Cardiac fibroblast (primary cell): ENCODE measurements at regions not wholly inside any gene's neighbourhood (a gene's known extent, or its start where the extent isn't known, plus 50 kb on each side); places are given as distances from the start of the nearest gene placed in this dataset.
A peak's percentile ranks its signal among the peaks of the same experiment; 100 is the strongest.

ENCODE experiments used
- DNase-seq, 2 donors: peaks; one replicate each; pipeline versions ENCODE4 v3.0.0 to v3.0.0-alpha.2; 2010; ENCODE audit warnings: low read depth in 2 of 2
- H3K4me3 ChIP-seq, 2 donors: replicated peaks in 1 of 2; 1 replicate in 1 of 2; 2 replicates in 1 of 2; pipeline ENCODE4 v1.5.1; 2011; ENCODE audit warnings: low read depth in 2 of 2, low read length in 2 of 2, mild to moderate bottlenecking in 2 of 2, moderate library complexity in 1 of 2
- TF ChIP-seq, protein P1 (sequence below): IDR thresholded peaks from one replicate; pipeline ENCODE4 v1.5.1; 2011; ENCODE audit warnings: low read depth, mild to moderate bottlenecking, low read length, inconsistent platforms

- TF ChIP-seq, protein P1, sequence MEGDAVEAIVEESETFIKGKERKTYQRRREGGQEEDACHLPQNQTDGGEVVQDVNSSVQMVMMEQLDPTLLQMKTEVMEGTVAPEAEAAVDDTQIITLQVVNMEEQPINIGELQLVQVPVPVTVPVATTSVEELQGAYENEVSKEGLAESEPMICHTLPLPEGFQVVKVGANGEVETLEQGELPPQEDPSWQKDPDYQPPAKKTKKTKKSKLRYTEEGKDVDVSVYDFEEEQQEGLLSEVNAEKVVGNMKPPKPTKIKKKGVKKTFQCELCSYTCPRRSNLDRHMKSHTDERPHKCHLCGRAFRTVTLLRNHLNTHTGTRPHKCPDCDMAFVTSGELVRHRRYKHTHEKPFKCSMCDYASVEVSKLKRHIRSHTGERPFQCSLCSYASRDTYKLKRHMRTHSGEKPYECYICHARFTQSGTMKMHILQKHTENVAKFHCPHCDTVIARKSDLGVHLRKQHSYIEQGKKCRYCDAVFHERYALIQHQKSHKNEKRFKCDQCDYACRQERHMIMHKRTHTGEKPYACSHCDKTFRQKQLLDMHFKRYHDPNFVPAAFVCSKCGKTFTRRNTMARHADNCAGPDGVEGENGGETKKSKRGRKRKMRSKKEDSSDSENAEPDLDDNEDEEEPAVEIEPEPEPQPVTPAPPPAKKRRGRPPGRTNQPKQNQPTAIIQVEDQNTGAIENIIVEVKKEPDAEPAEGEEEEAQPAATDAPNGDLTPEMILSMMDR = no peak
- H3K4me3 ChIP-seq = no peak overlapping the region
- peak; percentile 34 to 88 for DNase-seq
These were observed 56.6 kb upstream of the GPC6 start for GRCh38 chr13:93169980-93170379.

GRCh38 chr13:93172109-93172508 is 54.5 kb upstream of the GPC6 start:
- TF ChIP-seq, protein P1 = no peak
- H3K4me3 ChIP-seq = no peak overlapping the region
- no peak for DNase-seq

DNA sequence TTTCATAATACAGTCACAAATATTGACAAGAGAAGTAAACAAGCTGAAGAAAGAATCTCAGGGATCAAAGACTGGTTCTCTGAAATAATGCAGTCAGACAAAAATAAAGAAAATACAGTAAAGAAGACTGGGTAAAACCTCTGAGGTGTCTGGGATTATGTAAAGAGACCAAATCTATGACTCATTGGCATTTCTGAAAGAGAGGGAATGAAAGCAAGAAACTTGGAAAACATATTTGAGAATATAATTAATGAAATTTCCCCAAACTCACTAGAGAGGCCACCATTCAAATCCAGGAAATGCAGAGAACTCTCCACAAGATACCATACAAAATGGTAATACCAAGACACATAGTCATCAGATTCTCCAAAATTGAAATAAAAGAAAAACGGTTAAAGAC is 53.0 kb upstream of the GPC6 start:
- TF ChIP-seq, protein P1 = no peak
- DNase-seq = peak in 1 of 2 donors; percentile 20
- no peak overlapping the region for H3K4me3 ChIP-seq

GRCh38 chr13:93174260-93174659 is 52.3 kb upstream of the GPC6 start:
- TF ChIP-seq, protein P1 = no peak
- DNase-seq = no peak
- H3K4me3 ChIP-seq = no peak overlapping the region
